ENCODE measurements at regions not wholly inside any gene's neighbourhood (a gene's known extent, or its start where the extent isn't known, plus 50 kb on each side); places are given as distances from the start of the nearest gene placed in this dataset.

DNA sequence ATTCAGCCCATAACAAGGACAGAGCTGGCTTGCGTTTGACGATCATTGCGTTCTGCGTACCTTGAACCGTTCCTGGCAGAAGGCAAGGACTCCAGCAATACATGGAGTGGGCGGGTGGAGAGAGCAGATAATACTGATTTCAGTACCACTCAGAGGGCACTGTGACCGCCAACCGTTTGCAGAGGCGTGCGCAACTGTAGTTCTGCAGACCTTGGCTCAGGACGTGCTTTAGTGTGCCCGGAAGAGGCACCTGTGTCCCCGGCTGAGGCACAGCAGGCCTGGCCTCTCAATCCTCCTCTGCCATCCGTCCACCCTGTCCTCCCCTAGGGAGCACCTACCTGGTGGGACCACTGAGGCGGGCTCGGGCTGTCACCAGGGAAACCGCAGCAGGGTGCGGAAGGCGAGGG lies 117.6 kb upstream of the USP29 start:
- Histone ChIP-seq H3K36me3 (no peaks in the 10 kb centered on the region), H3K4me1 (ENCODE audit: low read depth) (no peaks in the 10 kb centered on the region), H3K27me3 (no peaks in the 10 kb centered on the region), H3K4me3 (no peak overlapping the region), H3K27ac (no peak overlapping the region), H3K9me3 (ENCODE audit: low read depth) (no peaks in the 10 kb centered on the region)
- TF ChIP-seq, protein P1, sequence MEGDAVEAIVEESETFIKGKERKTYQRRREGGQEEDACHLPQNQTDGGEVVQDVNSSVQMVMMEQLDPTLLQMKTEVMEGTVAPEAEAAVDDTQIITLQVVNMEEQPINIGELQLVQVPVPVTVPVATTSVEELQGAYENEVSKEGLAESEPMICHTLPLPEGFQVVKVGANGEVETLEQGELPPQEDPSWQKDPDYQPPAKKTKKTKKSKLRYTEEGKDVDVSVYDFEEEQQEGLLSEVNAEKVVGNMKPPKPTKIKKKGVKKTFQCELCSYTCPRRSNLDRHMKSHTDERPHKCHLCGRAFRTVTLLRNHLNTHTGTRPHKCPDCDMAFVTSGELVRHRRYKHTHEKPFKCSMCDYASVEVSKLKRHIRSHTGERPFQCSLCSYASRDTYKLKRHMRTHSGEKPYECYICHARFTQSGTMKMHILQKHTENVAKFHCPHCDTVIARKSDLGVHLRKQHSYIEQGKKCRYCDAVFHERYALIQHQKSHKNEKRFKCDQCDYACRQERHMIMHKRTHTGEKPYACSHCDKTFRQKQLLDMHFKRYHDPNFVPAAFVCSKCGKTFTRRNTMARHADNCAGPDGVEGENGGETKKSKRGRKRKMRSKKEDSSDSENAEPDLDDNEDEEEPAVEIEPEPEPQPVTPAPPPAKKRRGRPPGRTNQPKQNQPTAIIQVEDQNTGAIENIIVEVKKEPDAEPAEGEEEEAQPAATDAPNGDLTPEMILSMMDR (IDR thresholded peaks at IDR 0.05; ENCODE audit: low read depth, low read length) = no peak
- no peak for DNase-seq (ENCODE audit: low read depth in 1 of 2, low spot score in 1 of 2)

DNA sequence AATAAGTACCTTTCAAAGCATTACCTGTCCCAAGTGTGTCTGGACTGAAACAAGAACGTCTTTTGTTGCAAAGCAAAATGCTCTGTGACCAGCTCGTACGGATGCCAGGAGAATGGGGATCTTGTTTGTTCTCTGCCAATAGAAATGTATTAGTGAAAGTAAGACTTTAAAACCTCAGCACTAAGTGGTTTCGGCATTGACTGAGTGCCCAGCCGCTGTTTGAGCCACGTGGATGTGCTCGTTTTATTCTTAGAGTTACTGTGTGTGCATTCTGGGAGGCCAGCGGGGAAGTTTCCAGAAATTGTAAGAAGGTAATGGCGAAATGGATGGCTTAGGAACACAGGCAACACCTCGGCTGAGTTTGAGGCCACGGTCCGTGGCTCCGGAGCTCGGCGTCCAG lies 117.1 kb upstream of the USP29 start:
- no peaks in the 10 kb centered on the region for H3K36me3 ChIP-seq
- H3K4me1 ChIP-seq (ENCODE audit: low read depth) = no peaks in the 10 kb centered on the region
- TF ChIP-seq, protein P1 (IDR thresholded peaks at IDR 0.05; ENCODE audit: low read depth, low read length) = no peak
- DNase-seq (ENCODE audit: low read depth in 1 of 2, low spot score in 1 of 2) = no peak
- H3K27ac ChIP-seq = no peak overlapping the region
- no peaks in the 10 kb centered on the region for H3K9me3 ChIP-seq (ENCODE audit: low read depth)
- H3K4me3 ChIP-seq = no peak overlapping the region
- H3K27me3 ChIP-seq = no peaks in the 10 kb centered on the region

DNA sequence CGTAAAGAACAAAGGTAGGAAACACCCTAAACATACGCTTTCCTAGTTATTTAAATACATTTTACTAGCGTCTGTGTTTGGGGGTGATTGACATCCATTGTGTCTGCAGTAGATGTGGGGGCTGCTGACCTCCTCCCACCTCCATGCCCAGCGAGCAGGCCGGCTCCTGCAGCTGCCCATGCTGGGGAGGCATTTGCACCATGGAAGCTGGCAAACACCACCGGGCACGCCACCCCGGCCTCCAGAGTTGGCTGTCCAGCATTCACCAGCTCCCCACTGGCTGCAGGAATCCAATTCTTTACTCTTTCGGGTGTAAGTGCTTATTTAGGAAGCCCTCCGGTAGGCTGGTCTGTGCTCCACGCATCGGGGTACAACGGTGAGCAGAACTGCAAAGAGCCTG lies 115.4 kb upstream of the USP29 start:
- H3K4me1 ChIP-seq (ENCODE audit: low read depth) = no peaks in the 10 kb centered on the region
- H3K27ac ChIP-seq = no peak overlapping the region
- no peak for DNase-seq (ENCODE audit: low read depth in 1 of 2, low spot score in 1 of 2)
- no peak overlapping the region for H3K4me3 ChIP-seq
- no peaks in the 10 kb centered on the region for H3K36me3 ChIP-seq
- TF ChIP-seq, protein P1 (IDR thresholded peaks at IDR 0.05; ENCODE audit: low read depth, low read length) = no peak
- H3K9me3 ChIP-seq (ENCODE audit: low read depth) = no peaks in the 10 kb centered on the region
- H3K27me3 ChIP-seq = no peaks in the 10 kb centered on the region

DNA sequence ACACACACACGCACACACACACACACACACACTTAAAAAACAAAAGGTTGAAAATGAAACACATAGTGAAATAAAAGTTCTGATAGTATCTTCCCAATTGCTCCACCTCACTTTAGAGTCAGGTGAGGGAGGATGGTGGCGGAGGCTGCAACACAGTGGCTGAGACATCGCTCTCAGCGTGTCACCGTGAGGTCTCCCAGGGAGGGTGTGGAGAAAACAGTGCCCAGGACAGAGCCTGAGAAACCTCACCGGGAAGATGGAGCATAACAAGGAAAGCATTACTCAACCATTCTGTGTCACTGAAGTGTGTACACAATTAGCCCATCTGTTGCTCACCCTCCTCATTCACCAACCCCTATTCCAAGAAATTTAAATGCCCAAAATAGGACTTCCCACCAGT lies 111.4 kb upstream of the USP29 start:
- Histone ChIP-seq H3K4me3 (no peak overlapping the region), H3K36me3 (no peaks in the 10 kb centered on the region), H3K9me3 (ENCODE audit: low read depth) (no peaks in the 10 kb centered on the region), H3K27me3 (no peaks in the 10 kb centered on the region), H3K4me1 (ENCODE audit: low read depth) (no peaks in the 10 kb centered on the region), H3K27ac (no peak overlapping the region)
- DNase-seq (ENCODE audit: low read depth in 1 of 2, low spot score in 1 of 2) = no peak
- TF ChIP-seq, protein P1 (IDR thresholded peaks at IDR 0.05; ENCODE audit: low read depth, low read length) = no peak

DNA sequence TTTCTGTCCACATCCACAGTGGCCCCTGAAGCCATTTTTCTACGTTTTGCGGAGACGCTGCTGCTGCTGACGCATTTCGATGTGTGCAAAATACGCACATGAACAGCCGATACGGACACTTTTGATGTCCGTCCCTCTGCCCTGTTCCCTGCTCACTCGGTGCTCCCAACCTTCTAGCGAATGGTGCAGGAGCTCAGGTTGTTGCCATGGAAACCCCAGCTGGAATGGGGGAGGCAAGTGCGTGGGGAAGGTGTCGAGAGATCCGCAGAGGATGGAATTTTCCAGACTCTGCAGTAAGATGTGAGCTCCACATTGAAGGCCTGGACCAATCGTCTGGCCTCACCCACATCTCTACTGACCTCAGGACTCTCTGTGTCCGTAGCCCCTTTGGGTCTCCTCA lies 109.2 kb upstream of the USP29 start:
- H3K27ac ChIP-seq = no peak overlapping the region
- H3K4me1 ChIP-seq (ENCODE audit: low read depth) = no peaks in the 10 kb centered on the region
- no peak overlapping the region for H3K4me3 ChIP-seq
- no peaks in the 10 kb centered on the region for H3K27me3 ChIP-seq
- DNase-seq (ENCODE audit: low read depth in 1 of 2, low spot score in 1 of 2) = no peak
- TF ChIP-seq, protein P1 (IDR thresholded peaks at IDR 0.05; ENCODE audit: low read depth, low read length) = no peak
- H3K9me3 ChIP-seq (ENCODE audit: low read depth) = no peaks in the 10 kb centered on the region
- no peaks in the 10 kb centered on the region for H3K36me3 ChIP-seq

DNA sequence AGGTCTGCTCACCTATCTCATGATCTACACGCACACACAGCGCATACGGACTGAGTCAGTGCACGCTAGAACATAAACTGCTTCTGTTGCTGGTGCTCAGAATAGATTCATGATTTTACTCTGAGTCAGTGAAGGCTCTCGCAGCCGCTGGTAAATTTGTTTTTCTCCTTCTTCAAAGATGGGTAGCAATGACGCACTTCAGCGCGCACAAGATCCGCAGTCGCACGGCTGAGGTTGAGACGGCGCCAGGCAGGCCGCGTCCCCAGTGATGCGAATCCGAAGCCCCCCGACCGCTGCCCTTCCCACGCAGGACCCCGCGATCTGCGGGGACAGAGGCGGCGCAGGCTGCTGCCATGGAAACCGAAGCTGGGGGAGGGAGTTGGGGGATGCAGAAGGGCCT lies 103.7 kb upstream of the USP29 start:
- H3K27me3 ChIP-seq = no peaks in the 10 kb centered on the region
- TF ChIP-seq, protein P1 (IDR thresholded peaks at IDR 0.05; ENCODE audit: low read depth, low read length) = no peak
- no peak overlapping the region for H3K27ac ChIP-seq
- no peaks in the 10 kb centered on the region for H3K9me3 ChIP-seq (ENCODE audit: low read depth)
- no peak overlapping the region for H3K4me3 ChIP-seq
- no peak for DNase-seq (ENCODE audit: low read depth in 1 of 2, low spot score in 1 of 2)
- H3K36me3 ChIP-seq = no peaks in the 10 kb centered on the region
- H3K4me1 ChIP-seq (ENCODE audit: low read depth) = no peaks in the 10 kb centered on the region
